ENCODE measurements at regions not wholly inside any gene's neighbourhood (a gene's known extent, or its start where the extent isn't known, plus 50 kb on each side); places are given as distances from the start of the nearest gene placed in this dataset.

DNA sequence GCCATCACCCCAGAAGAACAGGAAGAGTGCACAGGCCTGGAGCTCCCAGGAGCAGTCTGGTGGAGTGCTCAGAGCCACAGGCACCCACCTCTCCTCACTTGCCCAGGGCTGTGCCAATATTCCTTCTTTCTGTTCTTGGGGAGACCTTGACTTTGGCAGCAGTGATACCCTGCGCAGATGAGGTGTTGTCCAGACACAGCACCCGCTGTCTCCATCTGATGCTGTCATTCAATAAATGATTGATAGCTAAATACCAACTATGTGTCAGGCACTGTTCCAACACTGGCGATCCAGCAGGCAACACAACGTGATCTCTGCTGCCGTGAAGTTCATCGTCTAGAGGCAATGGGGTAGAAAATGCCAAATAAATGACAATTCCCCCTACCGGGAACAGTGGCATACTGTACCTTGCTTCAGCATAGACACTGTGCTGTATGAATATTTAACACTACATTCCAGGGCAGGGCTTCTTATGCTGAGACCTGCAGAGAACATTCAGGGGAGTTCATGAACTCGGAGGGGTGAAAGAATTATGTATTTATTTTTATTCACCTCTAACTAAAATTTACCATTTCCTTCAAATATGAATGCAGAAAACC, 320.5 kb upstream of the NCKAP5 start:
- no peaks in the 10 kb centered on the region for H3K79me2 ChIP-seq (replicated peaks; ENCODE audit: insufficient read depth)
- Mint-ChIP-seq H3K9me3 (peaks cover 8% of the 10 kb centered on the region), H3K36me3 (ENCODE audit: low read depth) (no peaks in the 10 kb centered on the region; the same call in 2 of the 3 replicates), H3K4me3 (no peak overlapping the region), H3K27me3 (ENCODE audit: insufficient read depth, low read depth, poor library complexity) (peaks cover 7% of the 10 kb centered on the region), H3K4me1 (peaks cover 12% of the 10 kb centered on the region), H3K27ac (no peak overlapping the region)
- no peaks in the 10 kb centered on the region for H4K20me1 ChIP-seq (replicated peaks; ENCODE audit: insufficient read depth)
- no peaks in the 10 kb centered on the region for H3K36me3 ChIP-seq (ENCODE audit: insufficient read depth)
- no peaks in the 10 kb centered on the region for H3K9me2 ChIP-seq (ENCODE audit: insufficient read depth)
- H3K4me3 ChIP-seq = no peak overlapping the region
- no peak overlapping the region for H2AFZ ChIP-seq
- no peaks in the 10 kb centered on the region for H3F3A ChIP-seq (replicated peaks; ENCODE audit: low read depth)
- no peak overlapping the region for H3K27ac ChIP-seq (ENCODE audit: low read depth)
- no peaks in the 10 kb centered on the region; the same call in 1 of the 2 replicates for H3K4me1 ChIP-seq (ENCODE audit: insufficient read depth)
- TF ChIP-seq JUNB (IDR thresholded peaks at IDR 0.05; ENCODE audit: unreplicated experiment) (no peak), POLR2AphosphoS5 (IDR thresholded peaks at IDR 0.05; ENCODE audit: low read depth) (no peak), ZNF331 (CRISPR knock-in tag; IDR thresholded peaks at IDR 0.05; ENCODE audit: low read depth) (no peak), ZNF114 (CRISPR knock-in tag; IDR thresholded peaks at IDR 0.05) (no peak), EZH2 (IDR thresholded peaks at IDR 0.05; ENCODE audit: low read depth, unreplicated experiment) (no peak)
- TF ChIP-seq, protein P1, sequence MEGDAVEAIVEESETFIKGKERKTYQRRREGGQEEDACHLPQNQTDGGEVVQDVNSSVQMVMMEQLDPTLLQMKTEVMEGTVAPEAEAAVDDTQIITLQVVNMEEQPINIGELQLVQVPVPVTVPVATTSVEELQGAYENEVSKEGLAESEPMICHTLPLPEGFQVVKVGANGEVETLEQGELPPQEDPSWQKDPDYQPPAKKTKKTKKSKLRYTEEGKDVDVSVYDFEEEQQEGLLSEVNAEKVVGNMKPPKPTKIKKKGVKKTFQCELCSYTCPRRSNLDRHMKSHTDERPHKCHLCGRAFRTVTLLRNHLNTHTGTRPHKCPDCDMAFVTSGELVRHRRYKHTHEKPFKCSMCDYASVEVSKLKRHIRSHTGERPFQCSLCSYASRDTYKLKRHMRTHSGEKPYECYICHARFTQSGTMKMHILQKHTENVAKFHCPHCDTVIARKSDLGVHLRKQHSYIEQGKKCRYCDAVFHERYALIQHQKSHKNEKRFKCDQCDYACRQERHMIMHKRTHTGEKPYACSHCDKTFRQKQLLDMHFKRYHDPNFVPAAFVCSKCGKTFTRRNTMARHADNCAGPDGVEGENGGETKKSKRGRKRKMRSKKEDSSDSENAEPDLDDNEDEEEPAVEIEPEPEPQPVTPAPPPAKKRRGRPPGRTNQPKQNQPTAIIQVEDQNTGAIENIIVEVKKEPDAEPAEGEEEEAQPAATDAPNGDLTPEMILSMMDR (conservative IDR thresholded peaks at IDR 0.05; ENCODE audit: low read depth in 2 of 2) = no peak
- TF ChIP-seq, protein P2, sequence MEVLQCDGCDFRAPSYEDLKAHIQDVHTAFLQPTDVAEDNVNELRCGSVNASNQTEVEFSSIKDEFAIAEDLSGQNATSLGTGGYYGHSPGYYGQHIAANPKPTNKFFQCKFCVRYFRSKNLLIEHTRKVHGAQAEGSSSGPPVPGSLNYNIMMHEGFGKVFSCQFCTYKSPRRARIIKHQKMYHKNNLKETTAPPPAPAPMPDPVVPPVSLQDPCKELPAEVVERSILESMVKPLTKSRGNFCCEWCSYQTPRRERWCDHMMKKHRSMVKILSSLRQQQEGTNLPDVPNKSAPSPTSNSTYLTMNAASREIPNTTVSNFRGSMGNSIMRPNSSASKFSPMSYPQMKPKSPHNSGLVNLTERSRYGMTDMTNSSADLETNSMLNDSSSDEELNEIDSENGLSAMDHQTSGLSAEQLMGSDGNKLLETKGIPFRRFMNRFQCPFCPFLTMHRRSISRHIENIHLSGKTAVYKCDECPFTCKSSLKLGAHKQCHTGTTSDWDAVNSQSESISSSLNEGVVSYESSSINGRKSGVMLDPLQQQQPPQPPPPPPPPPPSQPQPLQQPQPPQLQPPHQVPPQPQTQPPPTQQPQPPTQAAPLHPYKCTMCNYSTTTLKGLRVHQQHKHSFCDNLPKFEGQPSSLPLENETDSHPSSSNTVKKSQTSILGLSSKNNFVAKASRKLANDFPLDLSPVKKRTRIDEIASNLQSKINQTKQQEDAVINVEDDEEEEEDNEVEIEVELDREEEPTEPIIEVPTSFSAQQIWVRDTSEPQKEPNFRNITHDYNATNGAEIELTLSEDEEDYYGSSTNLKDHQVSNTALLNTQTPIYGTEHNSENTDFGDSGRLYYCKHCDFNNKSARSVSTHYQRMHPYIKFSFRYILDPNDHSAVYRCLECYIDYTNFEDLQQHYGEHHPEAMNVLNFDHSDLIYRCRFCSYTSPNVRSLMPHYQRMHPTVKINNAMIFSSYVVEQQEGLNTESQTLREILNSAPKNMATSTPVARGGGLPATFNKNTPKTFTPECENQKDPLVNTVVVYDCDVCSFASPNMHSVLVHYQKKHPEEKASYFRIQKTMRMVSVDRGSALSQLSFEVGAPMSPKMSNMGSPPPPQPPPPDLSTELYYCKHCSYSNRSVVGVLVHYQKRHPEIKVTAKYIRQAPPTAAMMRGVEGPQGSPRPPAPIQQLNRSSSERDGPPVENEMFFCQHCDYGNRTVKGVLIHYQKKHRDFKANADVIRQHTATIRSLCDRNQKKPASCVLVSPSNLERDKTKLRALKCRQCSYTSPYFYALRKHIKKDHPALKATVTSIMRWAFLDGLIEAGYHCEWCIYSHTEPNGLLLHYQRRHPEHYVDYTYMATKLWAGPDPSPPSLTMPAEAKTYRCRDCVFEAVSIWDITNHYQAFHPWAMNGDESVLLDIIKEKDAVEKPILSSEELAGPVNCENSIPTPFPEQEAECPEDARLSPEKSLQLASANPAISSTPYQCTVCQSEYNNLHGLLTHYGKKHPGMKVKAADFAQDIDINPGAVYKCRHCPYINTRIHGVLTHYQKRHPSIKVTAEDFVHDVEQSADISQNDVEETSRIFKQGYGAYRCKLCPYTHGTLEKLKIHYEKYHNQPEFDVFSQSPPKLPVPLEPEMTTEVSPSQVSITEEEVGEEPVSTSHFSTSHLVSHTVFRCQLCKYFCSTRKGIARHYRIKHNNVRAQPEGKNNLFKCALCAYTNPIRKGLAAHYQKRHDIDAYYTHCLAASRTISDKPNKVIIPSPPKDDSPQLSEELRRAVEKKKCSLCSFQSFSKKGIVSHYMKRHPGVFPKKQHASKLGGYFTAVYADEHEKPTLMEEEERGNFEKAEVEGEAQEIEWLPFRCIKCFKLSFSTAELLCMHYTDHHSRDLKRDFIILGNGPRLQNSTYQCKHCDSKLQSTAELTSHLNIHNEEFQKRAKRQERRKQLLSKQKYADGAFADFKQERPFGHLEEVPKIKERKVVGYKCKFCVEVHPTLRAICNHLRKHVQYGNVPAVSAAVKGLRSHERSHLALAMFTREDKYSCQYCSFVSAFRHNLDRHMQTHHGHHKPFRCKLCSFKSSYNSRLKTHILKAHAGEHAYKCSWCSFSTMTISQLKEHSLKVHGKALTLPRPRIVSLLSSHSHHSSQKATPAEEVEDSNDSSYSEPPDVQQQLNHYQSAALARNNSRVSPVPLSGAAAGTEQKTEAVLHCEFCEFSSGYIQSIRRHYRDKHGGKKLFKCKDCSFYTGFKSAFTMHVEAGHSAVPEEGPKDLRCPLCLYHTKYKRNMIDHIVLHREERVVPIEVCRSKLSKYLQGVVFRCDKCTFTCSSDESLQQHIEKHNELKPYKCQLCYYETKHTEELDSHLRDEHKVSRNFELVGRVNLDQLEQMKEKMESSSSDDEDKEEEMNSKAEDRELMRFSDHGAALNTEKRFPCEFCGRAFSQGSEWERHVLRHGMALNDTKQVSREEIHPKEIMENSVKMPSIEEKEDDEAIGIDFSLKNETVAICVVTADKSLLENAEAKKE (CRISPR knock-in tag; IDR thresholded peaks at IDR 0.05) = no peak
- TF ChIP-seq, protein P3, sequence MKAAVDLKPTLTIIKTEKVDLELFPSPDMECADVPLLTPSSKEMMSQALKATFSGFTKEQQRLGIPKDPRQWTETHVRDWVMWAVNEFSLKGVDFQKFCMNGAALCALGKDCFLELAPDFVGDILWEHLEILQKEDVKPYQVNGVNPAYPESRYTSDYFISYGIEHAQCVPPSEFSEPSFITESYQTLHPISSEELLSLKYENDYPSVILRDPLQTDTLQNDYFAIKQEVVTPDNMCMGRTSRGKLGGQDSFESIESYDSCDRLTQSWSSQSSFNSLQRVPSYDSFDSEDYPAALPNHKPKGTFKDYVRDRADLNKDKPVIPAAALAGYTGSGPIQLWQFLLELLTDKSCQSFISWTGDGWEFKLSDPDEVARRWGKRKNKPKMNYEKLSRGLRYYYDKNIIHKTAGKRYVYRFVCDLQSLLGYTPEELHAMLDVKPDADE (IDR thresholded peaks at IDR 0.05) = no peak
- no peak overlapping the region for H3K4me2 ChIP-seq
- no peaks in the 10 kb centered on the region for H3K27me3 ChIP-seq (ENCODE audit: insufficient read depth)
- ATAC-seq (no peak), DNase-seq (ENCODE audit: low spot score) (no peak)

Data from GM23338 (cell line).